ENCODE measurements at regions not wholly inside any gene's neighbourhood (a gene's known extent, or its start where the extent isn't known, plus 50 kb on each side); places are given as distances from the start of the nearest gene placed in this dataset.

DNA sequence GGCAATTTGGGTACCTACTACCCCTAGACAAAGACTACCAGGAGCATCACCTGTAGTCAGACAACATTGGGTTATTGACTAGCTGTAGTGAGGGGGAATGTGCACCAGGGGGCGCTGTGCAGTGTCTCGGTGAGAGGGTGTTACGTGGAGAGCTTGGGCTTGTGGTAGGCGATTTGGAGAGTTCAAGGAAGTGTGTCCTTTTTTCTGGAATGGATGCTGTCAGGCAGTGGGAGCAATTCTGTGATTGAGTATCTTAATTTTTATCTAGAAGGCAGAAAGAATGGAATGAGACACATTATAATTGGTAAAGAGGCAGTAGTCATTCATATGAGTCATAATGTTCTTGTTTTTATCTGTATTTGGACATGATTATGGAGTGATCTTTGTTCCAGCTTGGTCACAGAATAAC is 187.7 kb downstream of the GALC start:
- TF ChIP-seq, protein P1, sequence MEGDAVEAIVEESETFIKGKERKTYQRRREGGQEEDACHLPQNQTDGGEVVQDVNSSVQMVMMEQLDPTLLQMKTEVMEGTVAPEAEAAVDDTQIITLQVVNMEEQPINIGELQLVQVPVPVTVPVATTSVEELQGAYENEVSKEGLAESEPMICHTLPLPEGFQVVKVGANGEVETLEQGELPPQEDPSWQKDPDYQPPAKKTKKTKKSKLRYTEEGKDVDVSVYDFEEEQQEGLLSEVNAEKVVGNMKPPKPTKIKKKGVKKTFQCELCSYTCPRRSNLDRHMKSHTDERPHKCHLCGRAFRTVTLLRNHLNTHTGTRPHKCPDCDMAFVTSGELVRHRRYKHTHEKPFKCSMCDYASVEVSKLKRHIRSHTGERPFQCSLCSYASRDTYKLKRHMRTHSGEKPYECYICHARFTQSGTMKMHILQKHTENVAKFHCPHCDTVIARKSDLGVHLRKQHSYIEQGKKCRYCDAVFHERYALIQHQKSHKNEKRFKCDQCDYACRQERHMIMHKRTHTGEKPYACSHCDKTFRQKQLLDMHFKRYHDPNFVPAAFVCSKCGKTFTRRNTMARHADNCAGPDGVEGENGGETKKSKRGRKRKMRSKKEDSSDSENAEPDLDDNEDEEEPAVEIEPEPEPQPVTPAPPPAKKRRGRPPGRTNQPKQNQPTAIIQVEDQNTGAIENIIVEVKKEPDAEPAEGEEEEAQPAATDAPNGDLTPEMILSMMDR (IDR thresholded peaks at IDR 0.05; ENCODE audit: low read depth, low read length, missing input control) = peak; percentile 46
- TF ChIP-seq YY1 (IDR thresholded peaks at IDR 0.05) (no peak), EGR1 (IDR thresholded peaks at IDR 0.05; ENCODE audit: low read depth in 2 of 2) (no peak)
- TF ChIP-seq, protein P2, sequence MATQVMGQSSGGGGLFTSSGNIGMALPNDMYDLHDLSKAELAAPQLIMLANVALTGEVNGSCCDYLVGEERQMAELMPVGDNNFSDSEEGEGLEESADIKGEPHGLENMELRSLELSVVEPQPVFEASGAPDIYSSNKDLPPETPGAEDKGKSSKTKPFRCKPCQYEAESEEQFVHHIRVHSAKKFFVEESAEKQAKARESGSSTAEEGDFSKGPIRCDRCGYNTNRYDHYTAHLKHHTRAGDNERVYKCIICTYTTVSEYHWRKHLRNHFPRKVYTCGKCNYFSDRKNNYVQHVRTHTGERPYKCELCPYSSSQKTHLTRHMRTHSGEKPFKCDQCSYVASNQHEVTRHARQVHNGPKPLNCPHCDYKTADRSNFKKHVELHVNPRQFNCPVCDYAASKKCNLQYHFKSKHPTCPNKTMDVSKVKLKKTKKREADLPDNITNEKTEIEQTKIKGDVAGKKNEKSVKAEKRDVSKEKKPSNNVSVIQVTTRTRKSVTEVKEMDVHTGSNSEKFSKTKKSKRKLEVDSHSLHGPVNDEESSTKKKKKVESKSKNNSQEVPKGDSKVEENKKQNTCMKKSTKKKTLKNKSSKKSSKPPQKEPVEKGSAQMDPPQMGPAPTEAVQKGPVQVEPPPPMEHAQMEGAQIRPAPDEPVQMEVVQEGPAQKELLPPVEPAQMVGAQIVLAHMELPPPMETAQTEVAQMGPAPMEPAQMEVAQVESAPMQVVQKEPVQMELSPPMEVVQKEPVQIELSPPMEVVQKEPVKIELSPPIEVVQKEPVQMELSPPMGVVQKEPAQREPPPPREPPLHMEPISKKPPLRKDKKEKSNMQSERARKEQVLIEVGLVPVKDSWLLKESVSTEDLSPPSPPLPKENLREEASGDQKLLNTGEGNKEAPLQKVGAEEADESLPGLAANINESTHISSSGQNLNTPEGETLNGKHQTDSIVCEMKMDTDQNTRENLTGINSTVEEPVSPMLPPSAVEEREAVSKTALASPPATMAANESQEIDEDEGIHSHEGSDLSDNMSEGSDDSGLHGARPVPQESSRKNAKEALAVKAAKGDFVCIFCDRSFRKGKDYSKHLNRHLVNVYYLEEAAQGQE (IDR thresholded peaks at IDR 0.05) = no peak
